Psoas muscle (tissue), 7 donors: ENCODE measurements at regions not wholly inside any gene's neighbourhood (a gene's known extent, or its start where the extent isn't known, plus 50 kb on each side); places are given as distances from the start of the nearest gene placed in this dataset.

Experiments used
- ATAC-seq, 4 donors: fragments of 200-7000 bp; cut with Tn5 transposase; one replicate each; pipeline ENCODE4 v1.9.1; 2020; ENCODE audit warnings: moderate library complexity in 3 of 4, mild to moderate bottlenecking in 2 of 4
- DNase-seq, 2 donors: peaks; one replicate each; pipeline ENCODE4 v3.0.0-alpha.2; 2020
- H3K27ac ChIP-seq: fragments of 200-600 bp; one replicate; pipeline ENCODE4 v1.8.0; 2022
- H3K27me3 ChIP-seq, 3 donors: fragments of 200-600 bp in 1 of 3; one replicate each; pipeline versions ENCODE4 v1.6.1 to v1.8.0; 2013 to 2022; ENCODE audit warnings: low read length in 2 of 3, mild to moderate bottlenecking in 2 of 3, moderate library complexity in 1 of 3; ENCODE audit not compliant: insufficient read depth in 3 of 3
- H3K36me3 ChIP-seq, 2 donors: fragments of 200-600 bp in 1 of 2; one replicate each; pipeline versions ENCODE4 v1.6.1 to v1.8.0; 2013 to 2022; ENCODE audit warnings: low read depth in 1 of 2, mild to moderate bottlenecking in 1 of 2, moderate library complexity in 1 of 2; ENCODE audit not compliant: insufficient read depth in 1 of 2
- H3K4me1 ChIP-seq: fragments of 200-600 bp; one replicate; pipeline ENCODE4 v1.8.0; 2022
- H3K4me3 ChIP-seq: fragments of 200-600 bp; one replicate; pipeline ENCODE4 v1.8.0; 2022; ENCODE audit warnings: mild to moderate bottlenecking
- H3K9me3 ChIP-seq: fragments of 200-600 bp; one replicate; pipeline ENCODE4 v1.8.0; 2022
- CTCF ChIP-seq: fragments of 200-600 bp; IDR thresholded peaks from one replicate; pipeline ENCODE4 v1.8.0; 2022; ENCODE audit warnings: antibody characterized with exemption
- WGBS, 3 donors: extraction: QIAGEN DNeasy Blood & Tissue Kit; methylation state at CpG; one replicate each; pipeline versions ENCODE4 v1.1.6 to v1.1.7; 2013; 5-methylcytosine and 5-hydroxymethylcytosine counted together
- intact Hi-C, 2 donors: fragments of 100-400 bp; cut with DNase I; formaldehyde crosslinking; loops; one replicate each; pipeline versions ENCODE4 v1.11.0 to v1.14.2; 2022
- donor health status: healthy with polysubstance abuse.
- donor health status: DM: no; HTN: no; CAD: no; lungs with moderate emphysema.
- donor health status: Bipolar disorder and iron deficiency.
- donor health status: healthy.
- donor health status: DM: yes; HTN: yes; CAD: no.
- donor health status: DM: no; HTN: no; CAD: no.
- donor health status: DM: yes; HTN: yes; CAD: no.

- Histone ChIP-seq H3K9me3 (no peaks in the 10 kb centered on the region), H3K27ac (no peak overlapping the region), H3K36me3 (no peaks in the 10 kb centered on the region), H3K4me1 (peaks cover 10% of the 10 kb centered on the region), H3K4me3 (no peak overlapping the region), H3K27me3 (no peaks in the 10 kb centered on the region)
- ATAC-seq (no peak), DNase-seq (no peak)
- intact Hi-C loops = no loop called here
- TF ChIP-seq CTCF = no peak
Measured at GRCh38 chr1:99539131-99539530, 106.8 kb upstream of the PALMD start.

GRCh38 chr1:99540744-99541143, 105.2 kb upstream of the PALMD start:
- 98 to 100% (median 100%) methylated on average over 1 of the region's 1 CpG for WGBS, 3 donors
- intact Hi-C loops = loop anchor here in 1 of 2 donors (5.0 kb wide), 1 partner anchor 147 kb away; no protein-coding TSS in a partner anchor

GRCh38 chr1:99544328-99544727, 101.6 kb upstream of the PALMD start:
- ATAC-seq (peak in 1 of 4 donors; percentile 16), DNase-seq (no peak)
- TF ChIP-seq CTCF = no peak
- intact Hi-C loops = loop anchor here in 1 of 2 donors (5.0 kb wide), 1 partner anchor 143 kb away; no protein-coding TSS in a partner anchor
- Histone ChIP-seq H3K36me3 (no peaks in the 10 kb centered on the region), H3K27me3 (no peaks in the 10 kb centered on the region), H3K4me3 (no peak overlapping the region), H3K4me1 (peaks cover 20% of the 10 kb centered on the region), H3K27ac (no peak overlapping the region), H3K9me3 (no peaks in the 10 kb centered on the region)
- WGBS, 3 donors = 23 to 39% (median 30%) methylated on average over 1 of the region's 1 CpG

More at GRCh38 chr1:99540744-99541143, 105.2 kb upstream of the PALMD start:
- DNase-seq = no peak
- no peaks in the 10 kb centered on the region for H3K36me3 ChIP-seq
- no peaks in the 10 kb centered on the region for H3K27me3 ChIP-seq
- no peaks in the 10 kb centered on the region for H3K9me3 ChIP-seq
- no peak overlapping the region for H3K27ac ChIP-seq
- no peak for ATAC-seq
- TF ChIP-seq CTCF = no peak
- H3K4me3 ChIP-seq = no peak overlapping the region
- no peaks in the 10 kb centered on the region for H3K4me1 ChIP-seq

- H3K4me3 ChIP-seq = no peak overlapping the region
- no peaks in the 10 kb centered on the region for H3K27me3 ChIP-seq
- 26 to 43% (median 32%) methylated on average over 3 of the region's 3 CpGs for WGBS, 3 donors
- ATAC-seq = peak; percentile 40 to 66 (median 62)
- peaks cover 21% of the 10 kb centered on the region for H3K4me1 ChIP-seq
- intact Hi-C loops = no loop called here
- TF ChIP-seq CTCF = no peak
- H3K27ac ChIP-seq = peak overlapping the region; percentile 62
- H3K9me3 ChIP-seq = no peaks in the 10 kb centered on the region
- DNase-seq = no peak
- H3K36me3 ChIP-seq = no peaks in the 10 kb centered on the region
Measured at GRCh38 chr1:99546432-99547416, 99.2 kb upstream of the PALMD start.
